CD8-positive, alpha-beta memory T cell (primary cell): ENCODE measurements at regions not wholly inside any gene's neighbourhood (a gene's known extent, or its start where the extent isn't known, plus 50 kb on each side); places are given as distances from the start of the nearest gene placed in this dataset.

Source experiments
- CTCF ChIA-PET: fragments of 350-600 bp; sonication (Branson Sonifier 250); formaldehyde crosslinking; loops from one replicate; lab custom pipeline; 2021; ENCODE audit warnings: antibody characterized with exemption; lab: Charles Lee
- POLR2A ChIA-PET: fragments of 350-600 bp; sonication (Branson Sonifier 250); formaldehyde crosslinking; loops from one replicate; lab custom pipeline; 2021; ENCODE audit warnings: antibody characterized with exemption; lab: Charles Lee
- DNase-seq, 5 donors: peaks; one replicate each; pipeline versions ENCODE4 v3.0.0 to v3.0.0-alpha.2; 2020 to 2022; ENCODE audit warnings: mixed read lengths in 1 of 5
- H3K27ac ChIP-seq: one replicate; pipeline ENCODE4 v1.7.0; 2013; ENCODE audit warnings: low read depth, mild to moderate bottlenecking, low read length, moderate library complexity
- H3K27me3 ChIP-seq: 2 replicates; pipeline ENCODE4 v1.7.0; 2013; ENCODE audit warnings: low read length, mild to moderate bottlenecking; ENCODE audit not compliant: insufficient read depth, poor library complexity, severe bottlenecking
- H3K36me3 ChIP-seq: 2 replicates; pipeline ENCODE4 v1.7.0; 2013; ENCODE audit warnings: mild to moderate bottlenecking, low read length, moderate library complexity; ENCODE audit not compliant: insufficient read depth
- H3K4me1 ChIP-seq: 2 replicates; pipeline ENCODE4 v1.7.0; 2013; ENCODE audit warnings: mild to moderate bottlenecking, low read length, moderate library complexity; ENCODE audit not compliant: insufficient read depth
- H3K4me3 ChIP-seq: 2 replicates; pipeline ENCODE4 v1.7.0; 2013; ENCODE audit warnings: mild to moderate bottlenecking, low read length
- H3K9me3 ChIP-seq: 2 replicates; pipeline ENCODE4 v1.7.0; 2013; ENCODE audit warnings: mild to moderate bottlenecking, low read length
- H3K27ac Mint-ChIP-seq, 8 donors: one replicate each; pipeline ENCODE4 v1.8.0; 2020 to 2021; ENCODE audit warnings: mixed read lengths in 8 of 8, mild to moderate bottlenecking in 6 of 8, inconsistent platforms in 3 of 8, moderate library complexity in 3 of 8
- H3K27me3 Mint-ChIP-seq, 2 donors: one replicate each; pipeline ENCODE4 v1.8.0; 2020 to 2021; ENCODE audit warnings: mixed read lengths in 2 of 2, mild to moderate bottlenecking in 1 of 2, moderate library complexity in 1 of 2
- H3K36me3 Mint-ChIP-seq, 3 donors: one replicate each; pipeline ENCODE4 v1.8.0; 2020 to 2021; ENCODE audit warnings: mixed read lengths in 3 of 3, inconsistent platforms in 1 of 3, mild to moderate bottlenecking in 1 of 3
- H3K4me1 Mint-ChIP-seq, 3 donors: one replicate each; pipeline ENCODE4 v1.8.0; 2020 to 2021; ENCODE audit warnings: mixed read lengths in 3 of 3, inconsistent platforms in 1 of 3, mild to moderate bottlenecking in 1 of 3
- H3K4me3 Mint-ChIP-seq, 7 donors: one replicate each; pipeline ENCODE4 v1.8.0; 2020 to 2021; ENCODE audit warnings: mixed read lengths in 7 of 7, mild to moderate bottlenecking in 6 of 7, moderate library complexity in 4 of 7, inconsistent platforms in 2 of 7
- H3K9me3 Mint-ChIP-seq, 5 donors: one replicate each; pipeline ENCODE4 v1.8.0; 2020 to 2022; ENCODE audit warnings: mixed read lengths in 5 of 5, mild to moderate bottlenecking in 3 of 5, moderate library complexity in 2 of 5, inconsistent platforms in 1 of 5

DNA sequence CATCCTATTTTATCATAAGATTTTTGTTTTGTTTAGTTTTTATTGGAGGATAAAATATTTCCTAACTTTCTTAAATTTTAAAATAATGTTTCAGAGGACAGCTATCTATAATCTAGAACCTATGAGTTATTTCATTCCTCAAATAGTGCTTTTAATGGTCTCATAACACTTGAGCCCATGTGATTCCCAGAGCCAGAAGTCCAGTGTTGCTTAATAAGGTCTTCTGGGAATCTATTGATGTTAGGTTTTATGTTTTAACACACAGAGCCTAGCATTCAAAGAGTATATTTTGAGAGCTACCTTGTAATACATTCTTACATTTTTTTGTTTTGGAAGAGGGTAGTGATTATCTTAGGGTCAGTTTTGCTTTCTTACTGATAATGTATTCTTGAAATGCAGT lies 200.2 kb downstream of the CENPW start:
- no peaks in the 10 kb centered on the region for H3K27me3 Mint-ChIP-seq
- H3K27ac Mint-ChIP-seq = no peak overlapping the region
- Histone ChIP-seq H3K9me3 (no peaks in the 10 kb centered on the region), H3K4me3 (no peak overlapping the region), H3K4me1 (no peaks in the 10 kb centered on the region), H3K27me3 (no peaks in the 10 kb centered on the region), H3K27ac (no peak overlapping the region), H3K36me3 (no peaks in the 10 kb centered on the region)
- peaks cover 0 to 3% (median 0%) of the 10 kb centered on the region in 5 donors for H3K9me3 Mint-ChIP-seq
- CTCF ChIA-PET = no interaction called here
- DNase-seq = no peak
- no peak overlapping the region for H3K4me3 Mint-ChIP-seq
- no peaks in the 10 kb centered on the region for H3K4me1 Mint-ChIP-seq
- H3K36me3 Mint-ChIP-seq = no peaks in the 10 kb centered on the region
- POLR2A ChIA-PET = no interaction called here

DNA sequence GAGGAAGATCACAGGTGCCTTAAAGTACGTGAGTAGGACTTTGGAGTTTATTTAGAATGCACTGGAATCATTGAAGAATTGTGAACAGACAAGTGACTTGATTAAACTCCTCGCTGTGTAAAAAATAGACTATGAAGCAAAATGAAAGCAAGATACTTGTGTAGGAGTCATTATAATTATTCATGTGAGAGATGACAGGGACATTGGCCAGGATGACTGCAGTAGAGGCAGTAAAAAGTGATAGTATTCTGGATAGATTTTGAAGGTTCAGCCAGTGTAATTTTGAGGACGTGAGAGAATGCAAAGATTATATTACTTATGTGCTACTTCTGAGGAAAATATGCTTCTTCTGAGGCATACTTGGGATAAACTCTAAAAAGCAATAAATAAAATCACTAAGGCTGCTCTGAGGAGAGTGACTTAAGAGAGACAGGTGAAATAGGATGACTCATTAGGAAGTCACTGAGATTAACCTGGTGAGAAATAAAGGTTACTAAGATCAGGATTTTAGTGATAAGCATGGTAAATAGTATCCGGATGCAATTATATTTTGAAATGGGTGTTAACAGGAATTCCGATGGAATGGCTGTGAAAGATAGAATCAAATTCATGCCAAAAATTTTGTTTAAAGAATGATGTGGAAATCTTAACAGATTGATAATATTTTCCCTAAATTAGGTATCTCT lies 202.0 kb downstream of the CENPW start:
- Mint-ChIP-seq H3K9me3 (peaks cover 0 to 4% (median 2%) of the 10 kb centered on the region in 5 donors), H3K4me1 (no peaks in the 10 kb centered on the region), H3K4me3 (no peak overlapping the region), H3K36me3 (no peaks in the 10 kb centered on the region), H3K27me3 (peaks cover 0 to 1% of the 10 kb centered on the region in 2 donors), H3K27ac (no peak overlapping the region)
- ChIA-PET CTCF (no interaction called here), POLR2A (no interaction called here)
- Histone ChIP-seq H3K9me3 (no peaks in the 10 kb centered on the region), H3K4me3 (no peak overlapping the region), H3K27me3 (no peaks in the 10 kb centered on the region), H3K4me1 (no peaks in the 10 kb centered on the region), H3K36me3 (no peaks in the 10 kb centered on the region), H3K27ac (no peak overlapping the region)
- DNase-seq = no peak

DNA sequence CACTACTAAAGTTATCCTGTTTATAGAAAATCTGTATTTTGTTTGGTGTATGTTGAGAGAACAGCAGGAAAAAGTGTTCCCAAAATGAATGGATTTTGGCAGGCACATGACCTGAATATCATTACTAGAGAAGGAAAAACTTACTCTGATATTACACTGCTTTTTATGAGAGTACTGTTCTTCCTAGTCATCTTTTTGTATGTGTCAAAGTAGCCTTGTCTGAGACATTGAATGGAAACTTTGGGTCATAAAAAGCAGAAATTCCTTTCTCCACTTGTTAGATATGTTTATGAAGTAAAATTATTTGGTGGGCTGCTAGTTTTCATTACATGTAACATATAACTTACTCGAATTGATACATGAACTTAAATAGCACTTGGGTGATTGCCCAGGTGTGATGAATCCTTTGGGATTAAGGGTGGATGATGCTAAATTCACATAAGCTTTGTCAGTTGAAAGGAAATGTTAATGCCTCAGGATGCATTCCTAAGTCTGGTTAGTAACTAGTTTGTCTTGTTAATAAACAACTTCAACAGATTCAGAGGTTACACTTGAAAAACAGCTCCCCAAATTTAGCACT lies 206.7 kb downstream of the CENPW start:
- H3K27ac ChIP-seq = no peak overlapping the region
- H3K4me1 ChIP-seq = no peaks in the 10 kb centered on the region
- H3K36me3 ChIP-seq = no peaks in the 10 kb centered on the region
- Mint-ChIP-seq H3K9me3 (peaks cover 0 to 8% (median 4%) of the 10 kb centered on the region in 5 donors), H3K27ac (no peak overlapping the region), H3K36me3 (no peaks in the 10 kb centered on the region), H3K4me1 (no peaks in the 10 kb centered on the region), H3K4me3 (no peak overlapping the region), H3K27me3 (peaks cover 0 to 1% of the 10 kb centered on the region in 2 donors)
- ChIA-PET POLR2A (no interaction called here), CTCF (no interaction called here)
- H3K27me3 ChIP-seq = no peaks in the 10 kb centered on the region
- H3K9me3 ChIP-seq = no peaks in the 10 kb centered on the region
- no peak overlapping the region for H3K4me3 ChIP-seq
- no peak for DNase-seq

DNA sequence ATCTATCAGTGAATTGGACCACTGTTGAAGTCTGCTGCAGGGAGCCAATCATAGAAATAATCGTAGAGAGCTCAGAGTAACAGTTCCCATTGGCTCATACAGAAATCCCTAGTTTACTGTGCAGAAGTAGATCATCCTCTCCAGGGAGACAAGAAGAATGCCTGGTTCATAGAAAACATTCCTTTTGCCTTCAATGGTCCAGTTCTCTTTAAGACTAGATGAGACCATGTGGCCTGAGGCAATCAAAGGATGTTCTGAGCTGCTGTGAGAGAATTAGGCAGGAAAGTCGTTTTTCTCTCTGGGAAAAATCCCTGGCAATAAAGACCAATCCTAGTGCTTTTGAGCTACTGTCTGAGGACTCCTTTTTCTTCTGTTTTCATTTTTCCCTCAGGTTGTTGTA lies 208.4 kb downstream of the CENPW start:
- H3K4me1 ChIP-seq = no peaks in the 10 kb centered on the region
- Mint-ChIP-seq H3K27me3 (peaks cover 0 to 1% of the 10 kb centered on the region in 2 donors), H3K4me3 (no peak overlapping the region), H3K9me3 (peaks cover 2 to 7% (median 4%) of the 10 kb centered on the region in 5 donors), H3K27ac (peak overlapping the region in 1 of 8 donors; percentile 3), H3K4me1 (no peaks in the 10 kb centered on the region), H3K36me3 (no peaks in the 10 kb centered on the region)
- H3K27me3 ChIP-seq = no peaks in the 10 kb centered on the region
- POLR2A ChIA-PET = no interaction called here
- no peaks in the 10 kb centered on the region for H3K9me3 ChIP-seq
- H3K4me3 ChIP-seq = no peak overlapping the region
- no peak for DNase-seq
- CTCF ChIA-PET = no interaction called here
- no peak overlapping the region for H3K27ac ChIP-seq
- no peaks in the 10 kb centered on the region for H3K36me3 ChIP-seq

DNA sequence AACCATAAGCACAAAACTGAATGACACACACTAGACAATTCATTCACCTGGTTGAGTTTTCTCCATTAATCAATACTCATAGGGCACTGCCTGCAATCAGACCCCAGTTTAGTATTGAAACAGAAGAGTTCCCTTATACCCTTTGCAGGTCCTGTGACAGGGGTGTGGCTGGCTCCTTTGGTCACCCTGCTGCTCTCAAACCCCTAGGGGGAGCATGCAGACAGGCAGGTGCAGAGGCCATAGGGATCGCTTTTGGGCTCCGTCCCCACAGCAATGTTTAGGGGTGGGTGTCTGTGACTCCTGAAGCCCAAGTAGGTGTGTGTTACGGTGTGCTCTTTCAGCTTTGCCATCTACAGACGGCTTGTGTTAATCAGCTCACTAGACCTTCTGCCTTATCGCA lies 210.4 kb downstream of the CENPW start:
- Mint-ChIP-seq H3K9me3 (peaks cover 0 to 7% (median 3%) of the 10 kb centered on the region in 5 donors), H3K4me3 (no peak overlapping the region), H3K4me1 (no peaks in the 10 kb centered on the region), H3K27me3 (peaks cover 0 to 1% of the 10 kb centered on the region in 2 donors), H3K36me3 (no peaks in the 10 kb centered on the region), H3K27ac (no peak overlapping the region)
- CTCF ChIA-PET = no interaction called here
- no peaks in the 10 kb centered on the region for H3K9me3 ChIP-seq
- no peak for DNase-seq
- POLR2A ChIA-PET = no interaction called here
- H3K27ac ChIP-seq = no peak overlapping the region
- H3K4me3 ChIP-seq = no peak overlapping the region
- H3K27me3 ChIP-seq = no peaks in the 10 kb centered on the region
- H3K36me3 ChIP-seq = no peaks in the 10 kb centered on the region
- no peaks in the 10 kb centered on the region for H3K4me1 ChIP-seq

DNA sequence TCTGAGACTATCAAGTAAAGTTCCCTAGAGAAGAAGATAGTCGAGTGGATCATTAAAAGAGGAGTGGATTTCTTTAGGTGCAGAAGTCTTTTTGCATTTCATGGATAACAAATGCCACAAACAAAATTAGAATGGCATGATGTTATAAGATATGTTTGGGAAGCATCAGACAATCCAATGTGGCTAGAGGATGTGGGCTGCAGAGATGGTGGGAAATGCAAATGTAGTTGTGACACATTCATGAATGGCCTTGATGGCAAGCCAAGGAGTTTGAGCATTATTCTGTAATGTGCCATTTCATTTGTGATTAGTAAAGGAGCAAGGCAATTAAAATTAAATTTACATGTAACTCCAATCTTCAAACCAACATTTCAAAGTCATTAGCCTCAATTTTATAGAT lies 211.9 kb downstream of the CENPW start:
- no peaks in the 10 kb centered on the region for H3K36me3 ChIP-seq
- no peaks in the 10 kb centered on the region for H3K4me1 ChIP-seq
- peaks cover 2 to 5% (median 3%) of the 10 kb centered on the region in 5 donors for H3K9me3 Mint-ChIP-seq
- no peaks in the 10 kb centered on the region for H3K4me1 Mint-ChIP-seq
- no peaks in the 10 kb centered on the region for H3K9me3 ChIP-seq
- CTCF ChIA-PET = no interaction called here
- POLR2A ChIA-PET = no interaction called here
- H3K27me3 Mint-ChIP-seq = no peaks in the 10 kb centered on the region
- H3K4me3 Mint-ChIP-seq = no peak overlapping the region
- H3K36me3 Mint-ChIP-seq = no peaks in the 10 kb centered on the region
- H3K27ac ChIP-seq = no peak overlapping the region
- DNase-seq = no peak
- H3K27me3 ChIP-seq = no peaks in the 10 kb centered on the region
- H3K4me3 ChIP-seq = no peak overlapping the region
- no peak overlapping the region for H3K27ac Mint-ChIP-seq

DNA sequence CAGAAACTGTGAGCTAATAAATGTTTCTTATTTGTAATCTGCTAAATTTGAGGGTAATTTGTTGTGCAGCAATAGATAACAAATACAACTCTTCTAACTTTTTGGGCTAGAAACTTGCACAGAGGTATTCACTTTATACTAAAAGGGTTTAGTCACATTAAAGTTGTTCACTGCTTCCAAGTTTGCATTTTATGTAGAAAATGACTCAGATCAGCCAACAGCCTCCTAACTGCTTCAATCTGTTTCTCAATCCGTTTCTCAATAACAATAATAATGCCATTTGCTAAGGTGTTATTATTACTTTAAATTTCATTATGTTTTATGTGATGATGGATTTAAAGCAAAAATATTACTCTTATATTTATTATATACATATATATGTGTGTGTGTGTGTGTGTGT lies 213.9 kb downstream of the CENPW start:
- POLR2A ChIA-PET = no interaction called here
- CTCF ChIA-PET = no interaction called here
- Histone ChIP-seq H3K27me3 (no peaks in the 10 kb centered on the region), H3K4me1 (no peaks in the 10 kb centered on the region), H3K27ac (no peak overlapping the region), H3K9me3 (no peaks in the 10 kb centered on the region), H3K4me3 (no peak overlapping the region), H3K36me3 (no peaks in the 10 kb centered on the region)
- Mint-ChIP-seq H3K36me3 (no peaks in the 10 kb centered on the region), H3K4me1 (no peaks in the 10 kb centered on the region), H3K4me3 (no peak overlapping the region), H3K9me3 (peaks cover 2 to 6% (median 5%) of the 10 kb centered on the region in 5 donors), H3K27me3 (no peaks in the 10 kb centered on the region), H3K27ac (no peak overlapping the region)
- DNase-seq = no peak

DNA sequence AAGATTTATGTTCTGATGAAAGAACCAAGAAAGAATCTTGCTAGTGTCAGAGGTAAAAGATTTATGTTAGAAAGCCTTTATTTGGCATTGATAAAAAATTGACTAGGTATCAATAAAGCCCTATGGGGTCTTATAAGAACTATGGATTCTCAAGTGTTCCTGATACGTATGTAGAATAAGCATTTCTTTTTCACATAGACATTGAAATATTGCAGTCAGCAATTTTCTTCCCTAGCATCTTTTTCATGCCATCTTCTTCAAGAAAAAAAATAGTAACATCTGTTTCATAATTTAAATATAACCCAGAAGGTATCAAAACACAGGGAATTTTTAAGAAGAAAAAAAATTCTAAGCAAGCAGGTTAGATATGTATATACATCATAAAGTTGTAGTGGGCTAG lies 230.6 kb downstream of the CENPW start:
- Mint-ChIP-seq H3K36me3 (no peaks in the 10 kb centered on the region), H3K27me3 (no peaks in the 10 kb centered on the region), H3K9me3 (peaks cover 0 to 10% (median 6%) of the 10 kb centered on the region in 5 donors), H3K27ac (no peak overlapping the region), H3K4me3 (no peak overlapping the region), H3K4me1 (no peaks in the 10 kb centered on the region)
- Histone ChIP-seq H3K9me3 (no peaks in the 10 kb centered on the region), H3K4me1 (no peaks in the 10 kb centered on the region), H3K4me3 (no peak overlapping the region), H3K27ac (no peak overlapping the region), H3K36me3 (no peaks in the 10 kb centered on the region), H3K27me3 (no peaks in the 10 kb centered on the region)
- CTCF ChIA-PET = no interaction called here
- POLR2A ChIA-PET = no interaction called here
- no peak for DNase-seq
